T47D (cell line): ENCODE measurements at regions not wholly inside any gene's neighbourhood (a gene's known extent, or its start where the extent isn't known, plus 50 kb on each side); places are given as distances from the start of the nearest gene placed in this dataset.
A peak's percentile ranks its signal among the peaks of the same experiment; 100 is the strongest.
"Not testable (repeated sequence)": the region's sequence is repeated elsewhere in the genome, so short reads cannot be mapped to it uniquely, and the experiment has no call there.

ENCODE experiments used
- DNase-seq, 2 experiments: peaks; one replicate each; pipeline versions ENCODE4 v3.0.0 to v3.0.0-alpha.2; 2011 to 2012; ENCODE audit warnings: low read depth in 1 of 2, low spot score in 1 of 2
- JUND ChIP-seq: IDR thresholded peaks from 2 replicates; pipeline ENCODE4 v1.6.1; 2012; ENCODE audit warnings: low read depth
- in situ Hi-C: cut with HindIII; loops from 2 replicates; pipeline ENCODE4 v1.10.0; 2016; ENCODE audit warnings: low sequenced_read_pairs, low pct_unique_long_range_greater_than_20kb

- in situ Hi-C loops, result no loop called here
- TF ChIP-seq JUND, result no peak
- DNase-seq, result no peak
Observed at GRCh38 chrX:3522101-3522650, 175.7 kb upstream of the MXRA5 start.

DNA sequence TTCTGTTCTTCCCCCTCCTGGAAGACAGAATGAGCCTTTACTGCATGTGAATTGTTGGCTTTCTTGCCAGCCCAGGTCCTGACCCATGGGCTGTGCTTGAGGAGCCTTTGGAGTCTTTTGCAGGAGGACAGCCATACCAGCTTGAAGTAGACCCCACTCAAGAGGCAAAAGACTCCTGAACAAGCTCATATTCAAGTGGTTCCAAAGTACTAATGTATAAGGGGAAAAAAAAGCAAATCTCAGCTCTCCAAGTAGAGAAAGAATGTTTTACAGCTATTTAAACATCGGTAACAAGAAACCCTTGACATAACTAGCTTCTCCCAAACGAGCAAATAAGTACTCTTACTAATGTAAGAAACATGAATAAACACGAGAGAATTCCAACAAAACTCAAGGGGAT lies 174.9 kb upstream of the MXRA5 start:
- no peak for TF ChIP-seq JUND
- in situ Hi-C loops, result no loop called here
- no peak for DNase-seq

DNA sequence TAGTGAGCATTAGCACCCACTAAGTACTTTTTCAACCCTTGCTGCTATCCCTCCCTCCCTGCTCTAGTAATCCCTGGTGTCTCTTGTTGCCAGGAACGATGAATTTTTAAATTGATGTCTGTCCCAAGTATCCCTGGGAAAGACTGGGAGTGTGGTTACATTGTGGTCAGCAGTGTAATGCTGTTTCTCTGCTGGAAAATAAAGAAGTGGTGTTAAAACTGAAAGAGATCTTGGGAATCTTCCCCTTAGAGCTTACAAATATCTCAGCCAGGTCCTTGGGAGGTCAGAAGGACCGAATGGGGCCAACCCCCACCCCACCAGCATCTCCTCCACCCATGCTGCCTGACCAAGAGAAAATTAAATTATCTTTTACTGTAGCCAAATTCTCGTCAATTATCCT lies 174.5 kb upstream of the MXRA5 start:
- no peak for DNase-seq
- TF ChIP-seq JUND, result no peak
- in situ Hi-C loops, result no loop called here

DNA sequence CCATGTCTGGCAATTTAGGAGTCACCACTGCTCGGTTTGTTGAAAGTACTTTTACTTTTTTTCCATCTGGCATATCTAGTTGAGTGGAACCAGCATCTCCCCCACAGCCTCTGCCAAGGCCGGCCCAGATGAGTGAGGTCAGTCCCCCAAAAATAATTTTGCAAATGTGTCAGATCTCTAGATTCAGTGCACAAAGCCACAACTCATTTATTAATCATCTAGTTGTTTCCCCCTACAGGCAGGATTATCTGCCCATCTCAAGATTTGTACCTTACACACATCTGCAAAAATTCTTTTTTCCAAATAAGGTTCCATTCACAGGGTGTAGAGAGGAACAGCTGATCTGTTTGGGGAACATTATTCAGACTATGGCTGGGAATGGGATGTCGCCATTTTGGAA lies 174.0 kb upstream of the MXRA5 start:
- no peak for DNase-seq
- in situ Hi-C loops, result no loop called here
- no peak for TF ChIP-seq JUND

GRCh38 chrX:3519384-3519783 lies 172.9 kb upstream of the MXRA5 start:
- in situ Hi-C loops, result not testable (repeated sequence)

GRCh38 chrX:3518870-3519269 lies 172.4 kb upstream of the MXRA5 start:
- no peak for TF ChIP-seq JUND
- in situ Hi-C loops, result no loop called here
- DNase-seq, result no peak

More at GRCh38 chrX:3519384-3519783, 172.9 kb upstream of the MXRA5 start:
- not testable (repeated sequence) for DNase-seq

- DNase-seq, result no peak
- TF ChIP-seq JUND, result no peak
- in situ Hi-C loops, result no loop called here
Observed at GRCh38 chrX:3516051-3516541, 169.6 kb upstream of the MXRA5 start.

DNA sequence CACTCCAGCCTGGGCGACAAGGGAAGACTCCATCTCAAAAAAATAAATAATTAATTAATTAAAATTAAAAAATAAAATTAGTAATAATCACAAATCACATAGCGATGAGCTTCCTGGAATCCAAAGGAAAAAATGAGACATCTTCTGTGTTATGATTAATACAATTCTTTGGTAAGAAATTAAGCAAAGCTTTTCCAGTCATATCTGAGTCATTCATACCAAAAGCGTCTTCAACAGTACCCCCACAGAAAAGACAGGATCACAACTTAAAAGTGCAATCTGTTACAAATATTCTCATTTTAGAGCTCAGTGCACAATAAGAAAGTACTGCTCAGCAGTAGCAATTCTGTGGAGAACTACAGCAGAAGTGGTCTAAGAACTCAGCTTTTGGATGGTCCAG lies 168.5 kb upstream of the MXRA5 start:
- DNase-seq, result no peak
- TF ChIP-seq JUND, result no peak
- in situ Hi-C loops, result no loop called here

DNA sequence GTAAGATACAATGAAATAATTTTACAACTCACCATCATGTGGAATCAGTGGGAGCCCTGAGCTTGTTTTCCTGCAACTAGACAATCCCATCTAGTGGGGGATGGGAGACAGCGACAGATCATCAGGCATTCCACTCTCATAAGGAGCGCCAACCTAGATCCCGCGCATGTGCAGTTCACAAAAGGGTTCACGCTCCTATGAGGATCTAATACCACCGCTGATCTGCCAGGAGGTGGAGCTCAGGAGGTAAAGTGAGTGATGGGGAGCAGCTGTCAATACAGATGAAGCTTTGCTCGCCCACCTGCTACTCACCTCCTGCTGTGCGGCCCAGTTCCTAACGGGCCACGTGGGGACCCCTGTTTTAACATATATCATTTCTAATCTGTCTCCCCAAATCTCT lies 165.7 kb upstream of the MXRA5 start:
- in situ Hi-C loops, result not testable (repeated sequence)

DNA sequence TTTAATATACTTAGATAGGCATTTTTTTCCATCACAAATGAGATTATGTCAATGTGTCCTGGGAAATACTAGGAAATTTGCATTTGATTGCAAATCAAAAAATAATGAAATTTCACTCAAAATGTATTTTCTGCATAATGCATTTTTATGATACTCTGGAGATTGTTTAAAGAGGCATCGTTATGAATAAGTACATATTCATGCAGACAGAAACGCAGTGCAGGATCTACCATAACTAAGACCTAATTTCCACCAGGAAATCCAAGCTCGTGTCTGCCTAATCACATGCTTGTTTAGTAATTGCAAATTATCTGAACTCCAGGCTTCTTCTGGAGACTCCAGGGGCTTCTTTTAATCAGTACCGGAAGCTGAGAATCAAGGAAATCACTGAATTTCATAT lies 163.5 kb upstream of the MXRA5 start:
- in situ Hi-C loops, result no loop called here
- no peak for DNase-seq
- TF ChIP-seq JUND, result no peak

More for the DNA sequence above, 165.7 kb upstream of the MXRA5 start:
- DNase-seq, result peak in 1 of 2 experiments; percentile 4

GRCh38 chrX:3504916-3505315 lies 158.5 kb upstream of the MXRA5 start:
- no peak for DNase-seq
- in situ Hi-C loops, result no loop called here
- TF ChIP-seq JUND, result no peak

- no peak for TF ChIP-seq JUND
- in situ Hi-C loops, result no loop called here
- DNase-seq, result peak in 1 of 2 experiments; percentile 6
Observed at GRCh38 chrX:3501833-3502535, 155.5 kb upstream of the MXRA5 start.

DNA sequence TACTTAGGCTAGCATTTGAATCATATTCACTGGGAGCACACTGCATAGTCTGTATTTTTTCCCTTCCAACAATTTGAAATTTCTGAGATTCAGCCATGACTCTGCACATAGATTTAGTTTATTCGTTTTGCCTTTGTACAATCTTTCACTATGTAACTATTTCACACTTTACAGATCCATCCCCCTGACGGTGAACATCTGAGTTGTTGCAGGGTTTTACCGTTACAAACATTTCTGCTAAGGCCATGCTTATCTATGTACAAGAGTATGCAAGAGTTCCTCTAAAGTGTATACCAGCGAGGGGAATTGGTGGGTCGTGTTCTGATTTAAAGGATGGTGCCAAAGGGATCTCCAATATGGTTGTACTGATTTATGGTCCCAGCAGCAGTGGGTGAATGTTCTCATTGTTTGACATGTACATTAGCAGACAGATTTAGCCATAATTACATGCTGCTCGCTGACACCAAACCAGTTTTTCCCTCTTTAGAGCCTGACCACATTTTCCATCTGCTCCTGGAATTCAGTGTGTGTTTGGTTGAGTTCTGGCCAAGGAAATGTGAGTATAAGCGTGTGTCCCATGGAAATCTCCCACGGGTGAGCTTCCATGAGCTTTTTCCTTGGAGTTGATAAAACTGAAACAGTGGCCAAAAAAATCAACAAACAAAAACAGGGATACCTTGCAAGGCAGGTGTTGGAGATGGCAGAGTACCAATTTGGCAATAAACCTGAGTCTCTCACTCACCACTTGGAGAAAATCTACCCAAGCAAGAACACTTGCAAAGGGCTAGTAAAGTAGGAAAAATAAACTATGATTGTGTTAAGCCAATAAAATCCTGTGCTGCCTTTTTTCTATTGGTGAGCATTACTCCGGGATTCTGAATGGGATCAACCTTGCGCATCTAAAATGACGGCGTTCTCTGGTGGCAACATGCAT lies 149.7 kb upstream of the MXRA5 start:
- peak in 1 of 2 experiments; percentile 9 for DNase-seq
- in situ Hi-C loops, result not testable (repeated sequence)
